ENCODE measurements at regions not wholly inside any gene's neighbourhood (a gene's known extent, or its start where the extent isn't known, plus 50 kb on each side); places are given as distances from the start of the nearest gene placed in this dataset.
"Not testable (repeated sequence)": the region's sequence is repeated elsewhere in the genome, so short reads cannot be mapped to it uniquely, and the experiment has no call there.

DNA sequence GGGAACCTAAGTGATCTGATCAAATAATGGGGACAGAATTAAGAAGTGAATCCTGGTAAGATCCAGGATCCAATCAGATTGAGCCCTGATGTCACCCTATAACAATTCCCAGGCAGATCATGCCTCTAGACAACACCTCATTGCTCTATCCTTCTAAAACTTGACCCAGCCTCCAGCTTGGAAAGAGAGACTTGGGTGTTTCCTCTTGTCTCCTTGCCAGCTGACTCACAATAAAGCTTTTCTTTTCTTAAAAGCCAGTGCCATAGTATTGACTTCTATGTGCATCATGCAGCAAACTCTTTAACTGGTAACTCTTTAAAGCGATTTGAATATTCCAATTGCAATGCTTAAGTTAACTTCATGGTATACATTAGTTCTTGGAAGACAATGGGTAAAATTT, 109.6 kb upstream of the CHORDC1 start:
- DNase-seq: no peak

DNA sequence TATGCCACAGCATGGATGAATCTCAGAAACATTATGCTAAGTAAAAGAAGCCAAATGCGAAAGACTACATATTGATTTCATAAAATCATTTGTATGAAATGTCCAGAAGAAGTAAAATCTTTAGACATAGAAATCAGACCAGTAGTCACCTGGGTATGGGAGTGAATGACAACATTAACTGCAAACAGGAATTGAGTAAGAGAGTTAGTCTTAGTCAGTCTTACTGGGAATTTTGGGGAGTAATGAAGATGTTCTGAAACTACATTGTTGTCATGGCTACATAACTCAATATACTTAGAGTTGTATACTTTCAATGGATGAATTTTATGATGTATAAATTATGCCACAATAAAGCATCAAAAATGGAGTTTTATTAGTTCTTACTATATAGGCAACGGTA, 107.8 kb upstream of the CHORDC1 start:
- DNase-seq: no peak

DNA sequence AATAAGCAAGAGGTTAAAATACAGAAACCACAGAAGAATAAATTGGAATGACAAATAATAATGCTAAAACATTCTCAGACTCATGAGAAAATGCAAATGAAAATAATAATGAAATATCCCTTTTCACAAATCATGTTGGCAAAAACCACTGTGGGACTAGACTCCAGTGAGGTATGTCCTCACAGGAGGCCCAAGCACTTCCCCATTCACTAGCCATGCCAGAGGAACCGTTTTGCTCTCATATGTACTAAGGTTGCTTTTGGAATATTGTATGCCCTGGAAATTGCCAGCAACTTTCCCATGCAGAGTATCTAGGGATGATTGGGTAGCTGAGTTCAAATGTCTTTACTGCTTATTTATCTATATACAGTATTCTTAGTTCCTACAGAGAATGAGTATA, 106.2 kb upstream of the CHORDC1 start:
- peak; percentile 30 for DNase-seq

DNA sequence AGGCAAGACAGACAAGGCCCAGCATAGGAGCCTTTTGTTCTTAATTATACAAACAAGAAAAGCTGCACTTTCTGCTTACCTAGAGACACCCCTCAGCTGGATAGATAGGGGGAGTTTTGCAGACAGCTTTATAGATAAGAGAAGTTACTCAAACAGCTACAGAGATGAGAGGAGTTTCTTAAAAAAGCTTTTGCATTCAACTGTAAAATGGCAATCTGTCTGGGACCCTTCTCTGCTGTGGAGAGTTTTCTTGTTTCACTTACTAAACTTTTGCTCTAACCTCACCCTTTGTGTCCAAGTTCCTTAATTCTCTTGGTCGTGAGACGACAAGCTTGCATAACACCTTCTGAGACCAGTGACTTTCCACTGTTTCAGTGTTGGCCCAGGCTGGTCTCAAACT, 103.8 kb upstream of the CHORDC1 start:
- DNase-seq: peak; percentile 63

DNA sequence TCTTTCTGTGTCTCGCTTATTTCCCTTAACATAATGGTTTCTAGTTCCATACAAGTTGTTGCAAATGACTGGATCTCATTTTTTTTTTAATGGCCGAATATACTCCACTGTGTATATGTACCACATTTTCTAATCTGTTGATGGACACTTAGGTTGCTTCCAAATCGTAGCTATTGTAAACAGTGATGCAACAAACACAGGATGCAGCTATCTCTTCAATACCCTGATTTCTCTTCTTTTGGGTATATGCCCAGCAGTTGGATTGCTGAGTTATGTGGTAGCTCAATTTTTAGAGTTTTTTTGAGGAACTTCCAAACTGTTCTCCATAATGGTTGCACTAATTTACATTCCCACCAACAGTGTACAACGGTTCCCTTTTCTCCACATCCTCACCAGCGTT, 100.4 kb upstream of the CHORDC1 start:
- DNase-seq: no peak

DNA sequence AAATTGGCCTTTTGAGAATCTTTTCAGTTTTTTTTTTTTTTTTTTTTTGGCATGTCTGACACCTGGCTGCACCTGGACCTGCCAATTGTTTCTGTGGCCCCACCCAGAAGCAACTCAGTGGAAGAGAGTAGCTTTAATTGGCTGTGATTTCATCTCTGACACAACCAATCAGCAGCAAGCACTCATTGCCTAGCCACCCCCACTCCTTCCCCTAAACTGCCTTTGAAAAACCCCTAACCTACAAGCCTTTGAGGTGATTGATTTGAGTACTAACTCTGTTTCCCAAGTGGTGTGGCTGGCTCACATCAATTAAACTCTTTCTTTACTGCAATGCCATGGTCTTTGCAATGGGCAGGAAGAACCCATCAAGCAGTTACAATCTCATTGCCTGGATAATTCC, 98.2 kb upstream of the CHORDC1 start:
- no peak for DNase-seq

DNA sequence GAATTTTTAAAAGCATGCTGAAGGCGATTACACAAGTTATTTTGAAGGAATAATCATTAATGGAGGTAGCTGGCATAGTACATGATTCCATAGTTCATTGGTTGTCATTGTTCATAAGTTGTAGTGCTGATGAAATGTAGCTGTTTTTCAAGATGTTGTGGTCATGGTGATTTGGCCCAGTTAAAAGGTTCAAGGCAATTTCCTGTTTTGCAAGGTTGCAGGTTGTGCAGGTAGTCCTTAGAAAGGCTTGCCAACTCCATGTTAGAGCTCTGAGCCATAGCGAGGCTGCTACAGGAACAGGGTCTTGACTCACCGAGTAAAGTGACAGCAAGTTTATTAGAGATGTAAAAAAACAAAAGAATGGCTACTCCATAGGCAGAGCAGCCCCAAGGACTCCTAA, 95.8 kb upstream of the CHORDC1 start:
- DNase-seq: no peak

DNA sequence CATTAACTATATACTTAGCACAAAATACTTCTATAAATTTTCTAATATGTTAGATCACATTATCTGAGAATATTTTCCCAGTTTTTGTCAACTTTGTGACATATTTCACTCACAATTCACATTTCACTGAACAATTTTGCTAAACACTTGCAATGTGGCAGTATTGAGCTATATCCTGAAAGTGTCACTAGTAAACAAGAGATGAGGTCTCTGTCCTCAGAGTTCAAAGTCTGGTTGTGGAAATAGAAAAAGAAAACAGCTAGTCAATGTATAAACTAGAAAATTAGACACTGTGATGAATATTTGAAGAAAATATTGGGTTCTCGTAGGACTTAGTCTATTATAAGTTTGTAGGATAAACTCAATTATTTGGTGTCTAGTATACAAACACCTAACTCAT, 87.4 kb upstream of the CHORDC1 start:
- no peak for DNase-seq

DNA sequence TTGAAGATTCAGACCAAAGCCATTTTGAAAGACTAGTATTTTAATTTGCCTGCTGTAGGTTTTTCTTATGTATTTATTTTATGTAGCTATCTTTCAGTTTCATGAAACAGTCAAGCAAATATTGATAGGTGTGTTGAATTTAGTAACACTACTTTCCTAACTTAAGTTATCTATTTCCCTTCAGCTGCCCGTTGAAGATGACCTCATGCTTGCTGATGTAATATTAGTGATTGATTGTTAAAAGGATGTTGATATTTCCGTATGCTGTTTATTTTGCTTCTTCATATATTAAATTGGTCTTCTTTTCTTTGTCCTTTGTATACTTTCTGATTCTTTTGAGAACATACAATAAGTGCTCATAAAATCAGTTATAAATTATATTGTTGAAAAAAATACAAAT, 86.8 kb upstream of the CHORDC1 start:
- no peak for DNase-seq

DNA sequence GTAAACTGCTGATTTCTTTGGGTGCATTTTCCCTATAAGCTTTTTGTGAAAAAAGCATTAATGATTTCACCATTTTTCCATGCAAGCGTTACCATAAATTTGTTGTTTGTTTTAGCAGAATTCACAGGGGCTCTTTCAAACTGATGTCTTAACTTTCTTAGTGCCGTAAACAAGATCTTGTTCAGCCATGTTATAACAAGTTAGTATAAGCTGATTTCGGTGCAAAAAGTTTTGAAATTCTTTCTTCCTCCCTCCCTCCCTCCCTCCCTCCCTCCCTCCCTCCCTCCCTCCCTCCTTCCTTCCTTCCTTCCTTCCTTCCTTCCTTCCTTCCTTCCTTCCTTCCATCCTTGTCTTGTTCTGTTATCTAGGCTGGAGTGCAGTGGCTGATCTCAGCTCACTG, 71.7 kb upstream of the CHORDC1 start:
- no peak for DNase-seq

DNA sequence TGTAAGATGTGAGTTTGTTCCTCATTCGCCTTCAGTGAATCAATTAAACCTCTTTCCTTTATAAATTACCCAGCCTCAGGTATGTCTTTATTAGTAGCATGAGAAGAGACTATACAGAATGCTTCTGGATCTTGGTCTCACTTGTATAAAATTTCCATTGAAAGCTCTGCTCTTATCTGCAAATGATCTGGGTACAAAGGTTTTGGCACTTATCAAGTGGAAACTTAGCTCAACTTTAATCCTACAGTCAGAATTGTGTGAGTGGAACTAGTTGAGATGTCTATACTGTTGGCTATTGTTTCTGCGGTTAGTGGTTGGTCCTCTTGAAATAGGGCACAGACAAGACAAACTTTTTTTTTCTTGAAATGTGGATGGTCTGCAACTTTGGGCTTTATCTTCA, 71.2 kb upstream of the CHORDC1 start:
- no peak for DNase-seq

DNA sequence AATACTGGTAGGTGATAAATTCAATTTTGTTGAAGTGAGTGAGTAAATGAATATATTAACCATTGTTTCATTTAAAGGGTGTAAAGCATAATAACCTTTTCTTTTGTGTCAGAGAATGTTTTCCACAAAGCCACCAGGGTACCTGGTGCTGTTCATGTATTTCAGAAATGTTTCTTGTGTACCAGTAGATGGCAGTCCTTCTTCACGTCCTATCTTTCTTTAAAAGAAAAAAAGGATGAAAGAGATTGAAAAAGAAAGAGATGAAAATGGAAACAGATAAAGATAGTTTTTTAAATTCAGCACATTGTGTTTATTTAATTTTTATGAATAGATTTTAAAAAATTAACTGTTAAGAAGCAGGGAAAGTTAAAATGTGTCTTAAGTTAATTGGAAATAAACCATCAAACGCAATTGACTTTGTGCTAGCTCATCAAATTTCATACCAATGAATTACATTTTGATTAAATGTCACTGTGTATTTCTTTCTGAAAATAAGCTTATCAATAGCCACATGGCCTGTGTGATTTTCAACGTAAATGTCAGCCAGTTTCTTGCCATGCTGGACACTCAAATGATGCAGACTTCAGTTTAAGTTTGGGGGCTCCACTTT, 65.5 kb upstream of the CHORDC1 start:
- peak; percentile 9 for DNase-seq

DNA sequence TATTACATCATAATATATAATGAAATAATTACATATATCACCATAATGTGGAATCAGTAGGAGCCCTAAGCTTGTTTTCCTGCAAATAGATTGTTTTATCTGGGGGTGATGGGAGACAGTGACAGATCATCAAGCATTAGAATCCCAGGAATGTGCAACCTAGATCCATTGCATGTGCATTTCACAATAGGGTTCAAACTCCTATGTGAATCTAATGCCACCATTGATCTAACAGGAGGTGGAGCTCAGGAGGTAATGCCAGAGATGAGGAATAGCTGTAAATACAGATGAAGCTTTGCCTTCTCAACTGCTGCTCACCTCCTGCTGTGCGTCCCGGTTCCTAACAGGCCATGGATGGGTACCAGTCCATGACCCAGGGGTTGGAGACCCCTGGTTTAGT, 63.8 kb upstream of the CHORDC1 start:
- DNase-seq: no peak

DNA sequence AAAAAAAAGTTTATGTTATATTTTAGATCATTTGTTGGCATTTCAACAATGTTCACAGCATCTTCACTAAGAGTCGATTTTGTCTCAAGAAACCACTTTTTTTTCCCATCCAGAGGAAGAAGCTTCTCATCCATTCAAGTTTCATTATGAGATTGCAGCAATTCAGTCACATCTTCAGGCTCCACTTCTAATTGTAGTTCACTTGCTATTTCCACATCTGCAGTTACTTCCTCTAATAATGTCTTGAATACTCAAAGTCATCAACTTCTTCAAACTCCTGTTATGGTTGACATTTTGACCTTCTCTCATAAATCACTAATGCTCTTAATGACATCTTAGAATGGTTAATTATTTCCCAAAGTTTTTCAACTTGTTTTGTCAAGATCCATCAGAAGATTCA, 61.3 kb upstream of the CHORDC1 start:
- peak; percentile 73 for DNase-seq

DNA sequence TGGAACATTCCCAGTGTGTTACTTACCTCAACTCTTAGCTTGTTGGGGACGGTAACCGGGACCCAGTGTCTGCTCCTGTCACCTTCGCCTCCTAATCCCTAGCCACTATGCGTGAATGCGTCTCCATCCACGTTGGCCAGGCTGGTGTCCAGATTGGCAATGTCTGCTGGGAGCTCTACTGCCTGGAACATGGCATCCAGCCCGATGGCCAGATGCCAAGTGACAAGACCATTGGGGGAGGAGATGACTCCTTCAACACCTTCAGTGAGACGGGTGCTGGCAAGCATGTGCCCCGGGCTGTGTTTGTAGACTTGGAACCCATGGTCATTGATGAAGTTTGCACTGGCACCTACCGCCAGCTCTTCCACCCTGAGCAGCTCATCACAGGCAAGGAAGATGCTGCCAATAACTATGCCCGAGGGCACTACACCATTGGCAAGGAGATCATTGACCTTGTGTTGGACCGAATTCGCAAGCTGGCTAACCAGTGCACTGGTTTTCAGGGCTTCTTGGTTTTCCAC, 59.8 kb upstream of the CHORDC1 start:
- DNase-seq: not testable (repeated sequence)

DNA sequence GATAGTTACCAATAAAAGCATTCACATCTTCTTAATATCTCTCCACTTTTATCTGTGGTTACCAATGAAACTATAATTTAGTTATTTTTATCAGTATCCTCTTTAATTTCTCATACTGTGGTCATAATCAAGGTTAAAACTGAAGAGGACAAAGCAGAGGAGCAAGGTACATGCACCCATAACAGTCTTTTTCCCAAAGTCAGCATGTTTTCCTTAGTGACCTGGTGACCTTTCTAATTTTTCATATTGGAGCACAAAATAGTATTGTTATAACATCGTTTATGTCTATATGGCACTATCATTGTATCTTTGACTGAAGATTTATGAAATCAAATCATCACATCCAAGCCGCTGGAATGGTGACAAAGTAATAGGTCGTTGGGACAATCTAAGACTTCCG, 51.5 kb upstream of the CHORDC1 start:
- no peak for DNase-seq

All from MV-4-11 (cell line).